Activated naive CD4-positive, alpha-beta T cell treated with anti-CD3 and anti-CD28 coated beads, Interleukin-2, amount 50 U/mL, for 24 hours (primary cell): ENCODE measurements at regions not wholly inside any gene's neighbourhood (a gene's known extent, or its start where the extent isn't known, plus 50 kb on each side); places are given as distances from the start of the nearest gene placed in this dataset.

Experiments
- H3K27ac Mint-ChIP-seq: one replicate; pipeline ENCODE4 v1.8.0; 2021; ENCODE audit warnings: mild to moderate bottlenecking, mixed read lengths
- H3K27me3 Mint-ChIP-seq: one replicate; pipeline ENCODE4 v1.8.0; 2021; ENCODE audit warnings: mixed read lengths
- H3K36me3 Mint-ChIP-seq: one replicate; pipeline ENCODE4 v1.8.0; 2021; ENCODE audit warnings: mixed read lengths
- H3K4me1 Mint-ChIP-seq: one replicate; pipeline ENCODE4 v1.8.0; 2021; ENCODE audit warnings: mixed read lengths
- H3K4me3 Mint-ChIP-seq: one replicate; pipeline ENCODE4 v1.8.0; 2021; ENCODE audit warnings: mild to moderate bottlenecking, mixed read lengths
- H3K9me3 Mint-ChIP-seq: one replicate; pipeline ENCODE4 v1.8.0; 2021; ENCODE audit warnings: mixed read lengths

DNA sequence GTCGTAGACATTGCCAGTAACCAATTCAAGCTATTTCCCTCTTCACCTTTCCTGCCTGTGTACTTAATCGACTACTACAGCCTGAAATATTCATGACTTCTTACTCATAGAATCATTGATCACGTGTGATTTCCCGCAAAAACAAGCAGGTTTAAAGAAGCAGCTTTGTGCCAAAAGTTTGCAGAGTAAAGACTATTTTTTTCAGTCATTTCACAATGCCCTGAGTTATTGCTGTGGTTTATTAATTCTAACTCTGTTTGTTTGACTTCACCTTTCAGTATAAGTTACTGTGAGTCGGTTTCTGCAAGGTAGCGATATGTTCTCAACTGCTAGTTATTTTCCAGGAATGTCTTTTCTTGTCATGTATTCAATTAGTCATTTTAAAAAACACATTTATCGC lies 995.3 kb downstream of the SORCS1 start:
- no peaks in the 10 kb centered on the region for H3K9me3 Mint-ChIP-seq
- peaks cover 3% of the 10 kb centered on the region for H3K27me3 Mint-ChIP-seq
- no peaks in the 10 kb centered on the region for H3K4me1 Mint-ChIP-seq
- no peaks in the 10 kb centered on the region for H3K36me3 Mint-ChIP-seq
- H3K4me3 Mint-ChIP-seq: no peak overlapping the region
- H3K27ac Mint-ChIP-seq: no peak overlapping the region

DNA sequence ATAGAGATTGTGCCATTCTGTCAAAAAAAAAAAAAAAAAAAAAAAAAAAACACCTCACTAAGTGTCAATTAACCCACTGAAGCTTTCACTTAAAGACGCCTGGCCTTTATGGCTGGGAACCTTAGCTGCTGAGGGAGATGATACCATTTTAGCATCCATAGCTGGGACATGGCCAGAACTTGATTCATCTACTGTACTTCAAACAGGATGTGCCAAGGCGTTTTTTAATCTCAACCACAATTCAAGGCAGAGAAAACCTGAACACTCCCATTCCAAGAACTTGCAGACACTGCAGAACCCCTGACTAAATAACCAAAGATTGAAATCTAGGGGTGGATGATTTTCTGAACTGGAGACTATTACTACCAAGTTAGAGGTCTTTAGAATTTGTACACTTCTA lies 996.6 kb downstream of the SORCS1 start:
- H3K4me3 Mint-ChIP-seq: no peak overlapping the region

DNA sequence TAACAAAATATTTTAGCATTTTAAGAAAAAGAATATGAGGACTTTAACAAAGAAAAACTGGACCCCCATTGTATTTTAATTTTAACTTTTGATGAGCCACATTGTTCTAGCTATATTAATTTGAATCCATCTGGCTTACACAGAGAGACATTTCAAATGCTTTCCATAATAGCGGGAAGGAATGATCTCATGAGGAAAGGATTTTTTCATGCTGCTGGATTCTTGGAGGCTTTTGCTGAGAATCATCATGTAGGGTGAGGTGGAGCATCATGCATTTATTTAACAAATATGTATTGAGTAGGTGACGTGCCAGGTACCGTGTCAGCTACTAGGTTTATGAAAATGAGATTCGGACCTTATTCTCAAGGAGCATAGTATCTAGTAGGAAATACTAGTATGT lies 1006.3 kb downstream of the SORCS1 start:
- Mint-ChIP-seq H3K4me1 (no peaks in the 10 kb centered on the region), H3K4me3 (no peak overlapping the region), H3K27me3 (peaks cover 4% of the 10 kb centered on the region), H3K9me3 (peaks cover 14% of the 10 kb centered on the region), H3K27ac (no peak overlapping the region), H3K36me3 (no peaks in the 10 kb centered on the region)

More for the DNA sequence above, 996.6 kb downstream of the SORCS1 start:
- no peaks in the 10 kb centered on the region for H3K4me1 Mint-ChIP-seq
- no peaks in the 10 kb centered on the region for H3K36me3 Mint-ChIP-seq
- peaks cover 2% of the 10 kb centered on the region for H3K27me3 Mint-ChIP-seq
- peaks cover 6% of the 10 kb centered on the region for H3K9me3 Mint-ChIP-seq
- H3K27ac Mint-ChIP-seq: no peak overlapping the region

DNA sequence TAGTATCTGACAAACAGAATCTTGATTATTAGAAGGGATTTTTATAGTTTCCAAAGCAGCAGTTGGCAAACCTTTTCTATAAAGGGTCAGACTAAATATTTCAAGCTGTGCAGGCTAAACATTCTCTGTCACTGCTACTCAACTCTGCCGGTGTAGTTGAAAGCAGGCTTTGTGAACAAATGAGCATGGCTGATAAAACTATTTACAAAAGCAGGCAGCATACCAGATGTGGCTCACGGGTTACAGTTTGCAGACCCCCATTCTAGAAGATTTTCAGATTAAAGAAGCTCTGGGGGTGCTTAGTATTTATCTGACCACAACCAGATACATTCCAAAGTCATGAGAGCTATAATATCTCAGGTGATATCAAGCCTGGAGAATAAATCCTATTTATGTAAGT lies 1017.5 kb downstream of the SORCS1 start:
- H3K27me3 Mint-ChIP-seq: no peaks in the 10 kb centered on the region
- H3K4me3 Mint-ChIP-seq: no peak overlapping the region
- H3K9me3 Mint-ChIP-seq: no peaks in the 10 kb centered on the region
- no peaks in the 10 kb centered on the region for H3K4me1 Mint-ChIP-seq
- no peak overlapping the region for H3K27ac Mint-ChIP-seq
- H3K36me3 Mint-ChIP-seq: no peaks in the 10 kb centered on the region

DNA sequence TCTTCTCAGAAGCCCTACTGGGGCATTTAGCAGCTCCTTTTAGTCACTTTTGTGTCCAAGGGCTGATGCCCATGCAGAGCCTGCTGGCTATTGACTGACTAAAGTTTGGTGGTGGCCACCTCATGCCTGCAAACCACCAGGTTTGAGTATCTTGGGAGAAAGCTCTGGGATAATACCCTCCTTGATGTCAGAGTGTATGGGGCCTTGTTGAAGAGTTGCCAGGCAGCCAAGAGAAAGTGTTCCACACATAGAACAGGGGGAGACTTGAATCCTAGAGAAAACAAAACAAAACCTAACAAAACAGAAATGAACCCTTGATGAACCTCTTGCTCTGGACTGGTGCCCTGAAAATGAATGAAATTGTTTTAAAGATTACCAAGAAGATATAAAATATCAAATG lies 1024.6 kb downstream of the SORCS1 start:
- Mint-ChIP-seq H3K4me1 (no peaks in the 10 kb centered on the region), H3K4me3 (no peak overlapping the region), H3K36me3 (no peaks in the 10 kb centered on the region), H3K27ac (no peak overlapping the region), H3K9me3 (no peaks in the 10 kb centered on the region), H3K27me3 (no peaks in the 10 kb centered on the region)

DNA sequence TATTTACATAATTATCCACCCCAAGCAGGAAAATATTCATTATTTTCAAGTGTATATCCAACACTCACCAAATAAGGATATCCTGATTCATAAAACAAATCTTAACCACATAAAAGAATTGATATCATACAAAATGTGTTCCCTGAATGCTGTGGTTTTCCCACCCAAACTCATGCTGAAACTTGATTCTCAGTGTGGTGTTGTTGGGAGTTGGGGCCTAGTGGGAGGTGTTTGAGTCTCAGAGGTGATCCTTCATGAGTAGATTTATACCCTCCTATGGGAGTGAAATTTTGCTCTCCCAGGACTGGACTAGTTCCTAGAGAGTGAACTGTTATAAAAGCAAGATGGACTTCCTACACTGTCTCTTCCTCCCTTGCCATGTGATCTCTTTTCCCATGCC lies 1028.3 kb downstream of the SORCS1 start:
- Mint-ChIP-seq H3K4me1 (no peaks in the 10 kb centered on the region), H3K36me3 (no peaks in the 10 kb centered on the region), H3K27ac (no peak overlapping the region), H3K4me3 (no peak overlapping the region), H3K9me3 (no peaks in the 10 kb centered on the region), H3K27me3 (no peaks in the 10 kb centered on the region)

DNA sequence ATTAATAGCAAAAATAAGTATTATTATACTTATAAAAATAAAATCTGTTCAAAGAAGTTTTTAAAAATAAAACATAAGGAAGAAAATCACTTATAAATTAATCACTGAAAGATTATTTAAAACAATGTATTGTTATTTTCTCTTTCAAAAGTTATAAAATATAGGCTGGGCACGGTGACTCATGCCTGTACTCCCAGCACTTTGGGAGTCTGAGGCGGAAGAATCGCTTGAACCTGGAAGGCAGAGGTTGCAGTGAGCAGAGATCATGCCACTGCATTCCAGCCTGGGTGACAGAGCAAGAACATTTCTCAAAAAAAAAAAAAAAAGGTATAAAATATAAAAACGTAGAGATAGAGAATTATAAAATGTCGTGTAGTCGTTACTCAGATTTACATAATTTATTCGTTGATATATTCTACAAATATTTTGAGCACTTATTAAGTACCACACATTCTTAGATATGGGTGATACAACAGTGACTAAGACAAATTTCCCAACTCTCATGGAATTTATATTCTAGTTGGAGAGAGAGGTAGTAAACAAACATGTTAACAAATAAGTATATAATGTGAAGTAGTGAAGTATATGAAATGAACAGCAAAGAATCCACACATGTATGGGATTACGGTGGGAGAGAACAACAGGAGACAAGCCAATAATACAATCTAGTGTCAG lies 1030.0 kb downstream of the SORCS1 start:
- Mint-ChIP-seq H3K9me3 (no peaks in the 10 kb centered on the region), H3K27ac (no peak overlapping the region), H3K4me3 (no peak overlapping the region), H3K36me3 (no peaks in the 10 kb centered on the region), H3K4me1 (no peaks in the 10 kb centered on the region), H3K27me3 (no peaks in the 10 kb centered on the region)

DNA sequence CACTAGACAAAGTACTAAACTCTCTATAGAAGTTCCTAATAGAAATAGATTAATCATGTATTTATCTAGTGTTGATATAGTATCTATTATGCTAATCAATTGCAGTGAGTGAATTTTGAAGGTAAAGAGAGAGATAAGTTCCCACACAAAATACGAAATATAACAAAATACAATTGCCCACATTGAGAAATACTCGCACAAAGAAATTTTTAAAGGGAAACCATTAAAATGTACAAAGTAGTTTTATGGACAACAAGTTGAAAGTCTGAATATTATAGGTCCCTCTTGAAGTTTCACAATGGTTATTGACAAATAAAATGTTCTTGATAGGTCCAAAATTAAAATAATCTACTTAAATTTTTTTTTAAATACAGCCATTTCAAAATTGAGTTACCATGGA lies 1031.1 kb downstream of the SORCS1 start:
- no peak overlapping the region for H3K27ac Mint-ChIP-seq
- no peak overlapping the region for H3K4me3 Mint-ChIP-seq
- H3K27me3 Mint-ChIP-seq: no peaks in the 10 kb centered on the region

DNA sequence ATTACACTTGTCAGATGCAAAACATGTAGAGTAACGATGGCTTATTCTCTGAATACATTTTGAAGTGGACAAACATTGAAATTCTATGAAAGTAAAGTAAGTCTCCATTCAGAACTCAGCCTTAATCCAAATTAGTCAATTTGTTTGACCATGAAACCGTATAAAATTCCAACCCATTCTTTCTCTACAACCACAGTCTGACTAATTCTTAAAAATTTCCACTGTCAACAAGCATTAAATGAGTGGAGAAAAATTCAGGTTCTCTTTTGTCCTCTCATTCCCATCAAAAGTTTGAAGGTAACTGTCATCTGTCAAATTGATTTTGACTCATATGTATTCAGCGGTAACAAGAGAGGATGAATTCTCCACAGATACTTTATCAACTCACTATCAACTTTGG lies 1031.5 kb downstream of the SORCS1 start:
- H3K9me3 Mint-ChIP-seq: no peaks in the 10 kb centered on the region
- H3K27ac Mint-ChIP-seq: no peak overlapping the region
- H3K4me3 Mint-ChIP-seq: no peak overlapping the region
- no peaks in the 10 kb centered on the region for H3K27me3 Mint-ChIP-seq
- H3K36me3 Mint-ChIP-seq: no peaks in the 10 kb centered on the region
- H3K4me1 Mint-ChIP-seq: no peaks in the 10 kb centered on the region

More for the DNA sequence above, 1031.1 kb downstream of the SORCS1 start:
- no peaks in the 10 kb centered on the region for H3K4me1 Mint-ChIP-seq
- no peaks in the 10 kb centered on the region for H3K36me3 Mint-ChIP-seq
- no peaks in the 10 kb centered on the region for H3K9me3 Mint-ChIP-seq

DNA sequence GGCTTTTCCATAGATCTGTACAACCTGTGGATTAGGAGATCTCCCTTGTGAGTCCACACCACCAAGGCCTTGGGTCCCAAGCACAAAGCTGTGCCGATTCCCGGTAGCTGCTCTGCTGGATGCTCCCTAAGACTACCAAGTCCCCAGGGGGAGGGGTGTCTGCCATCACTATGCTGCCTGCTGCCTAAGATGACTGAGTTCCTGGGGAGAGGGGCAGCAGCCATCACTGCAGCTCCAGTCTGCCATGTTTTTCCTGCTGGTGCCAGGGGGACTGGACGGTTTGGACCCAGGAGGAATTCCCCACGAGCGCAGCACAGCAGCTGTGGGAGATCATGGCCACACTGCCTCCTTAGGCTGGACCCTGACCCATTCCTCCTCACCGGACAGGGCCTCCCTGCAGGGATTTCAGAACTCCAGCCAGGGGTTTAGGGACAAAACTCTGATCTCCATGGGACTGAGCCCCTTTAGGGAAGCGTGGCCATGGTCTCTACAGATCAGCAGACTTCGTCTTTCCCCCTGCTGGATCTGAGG lies 1049.8 kb downstream of the SORCS1 start:
- Mint-ChIP-seq H3K27me3 (peaks cover 2% of the 10 kb centered on the region), H3K36me3 (no peaks in the 10 kb centered on the region), H3K27ac (no peak overlapping the region), H3K4me3 (no peak overlapping the region), H3K4me1 (no peaks in the 10 kb centered on the region), H3K9me3 (peaks cover 26% of the 10 kb centered on the region)

DNA sequence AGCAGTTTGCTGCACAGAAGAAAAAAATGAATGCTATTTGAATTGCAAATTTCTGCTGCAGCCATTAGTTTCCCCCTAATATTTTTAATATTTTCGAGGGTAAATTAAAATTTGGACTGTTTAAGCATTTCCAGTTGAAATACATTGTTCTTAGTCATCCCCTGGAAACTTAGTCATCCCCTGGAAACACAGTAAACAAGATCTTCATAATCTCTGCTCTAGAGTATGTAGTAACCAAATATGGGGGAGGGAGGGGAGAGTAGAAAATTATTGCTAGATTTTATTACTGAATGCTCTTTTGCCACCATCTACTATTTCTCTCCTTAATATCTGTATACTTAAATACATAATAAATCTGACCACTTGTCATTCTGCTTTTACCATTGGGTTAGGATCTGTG lies 1053.3 kb downstream of the SORCS1 start:
- Mint-ChIP-seq H3K27ac (no peak overlapping the region), H3K36me3 (no peaks in the 10 kb centered on the region), H3K27me3 (peaks cover 4% of the 10 kb centered on the region), H3K9me3 (peaks cover 8% of the 10 kb centered on the region), H3K4me3 (no peak overlapping the region), H3K4me1 (no peaks in the 10 kb centered on the region)

DNA sequence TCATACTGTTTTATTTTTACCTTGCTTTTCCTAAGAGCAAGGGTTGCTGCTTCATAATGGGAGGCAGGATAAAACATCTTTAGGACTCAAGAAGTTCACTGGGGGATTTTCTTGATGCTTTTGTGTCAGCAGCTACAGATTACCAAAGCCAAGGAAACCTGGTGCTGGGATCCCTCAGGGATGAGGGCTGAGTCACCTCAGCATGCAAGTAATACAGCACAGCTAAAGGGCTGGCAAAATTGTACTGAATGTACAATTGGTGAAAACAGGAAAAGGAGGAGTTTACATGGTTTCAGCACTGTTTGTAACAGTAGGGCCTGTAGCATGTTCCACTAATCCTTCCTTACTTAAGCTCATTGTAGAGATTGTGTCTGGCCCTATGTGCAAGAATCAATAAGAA lies 1056.8 kb downstream of the SORCS1 start:
- H3K27ac Mint-ChIP-seq: no peak overlapping the region
- no peaks in the 10 kb centered on the region for H3K9me3 Mint-ChIP-seq
- no peaks in the 10 kb centered on the region for H3K36me3 Mint-ChIP-seq
- H3K4me1 Mint-ChIP-seq: no peaks in the 10 kb centered on the region
- H3K4me3 Mint-ChIP-seq: no peak overlapping the region
- peaks cover 4% of the 10 kb centered on the region for H3K27me3 Mint-ChIP-seq

DNA sequence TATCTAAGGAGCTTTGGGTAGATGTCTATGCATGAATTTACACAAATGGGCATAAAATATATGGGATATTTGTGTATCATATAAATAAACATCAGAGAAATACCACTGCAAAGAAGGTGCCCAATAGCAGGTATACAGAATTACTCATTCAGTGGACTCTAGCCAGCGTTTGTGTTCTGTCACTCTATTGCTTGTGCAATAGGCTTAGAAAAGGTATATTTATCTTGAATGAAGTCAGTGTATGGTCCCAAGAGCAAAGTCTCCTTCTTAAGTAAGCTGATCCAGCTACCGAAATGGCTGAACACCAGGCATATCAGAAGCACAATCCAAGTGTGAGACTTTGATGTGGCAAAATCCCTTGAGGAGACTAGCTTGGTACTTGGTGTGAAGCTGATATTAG lies 1058.4 kb downstream of the SORCS1 start:
- H3K36me3 Mint-ChIP-seq: no peaks in the 10 kb centered on the region
- H3K4me1 Mint-ChIP-seq: no peaks in the 10 kb centered on the region
- H3K27me3 Mint-ChIP-seq: peaks cover 4% of the 10 kb centered on the region
- H3K9me3 Mint-ChIP-seq: no peaks in the 10 kb centered on the region
- no peak overlapping the region for H3K27ac Mint-ChIP-seq
- H3K4me3 Mint-ChIP-seq: no peak overlapping the region

DNA sequence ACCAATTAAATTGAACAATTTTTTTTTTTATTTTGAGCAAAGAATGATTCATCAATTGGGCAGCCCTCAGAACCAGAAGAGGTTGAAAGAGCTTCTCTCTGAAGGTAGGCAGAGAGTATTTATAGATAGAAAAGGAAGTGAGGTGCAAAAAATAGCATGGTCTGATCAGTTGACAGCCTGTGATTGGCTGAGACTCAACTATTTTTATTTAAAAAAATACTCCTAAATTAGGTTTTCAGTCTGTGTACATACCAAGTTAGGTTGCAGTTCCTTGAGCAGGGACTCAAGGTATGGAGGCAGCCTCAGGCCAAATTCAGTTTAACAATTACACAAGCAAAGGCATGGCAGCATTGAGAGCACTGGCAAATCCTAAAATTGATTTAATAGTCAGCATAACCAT lies 1074.7 kb downstream of the SORCS1 start:
- Mint-ChIP-seq H3K4me3 (no peak overlapping the region), H3K9me3 (no peaks in the 10 kb centered on the region), H3K4me1 (no peaks in the 10 kb centered on the region), H3K27ac (no peak overlapping the region), H3K27me3 (no peaks in the 10 kb centered on the region), H3K36me3 (no peaks in the 10 kb centered on the region)

DNA sequence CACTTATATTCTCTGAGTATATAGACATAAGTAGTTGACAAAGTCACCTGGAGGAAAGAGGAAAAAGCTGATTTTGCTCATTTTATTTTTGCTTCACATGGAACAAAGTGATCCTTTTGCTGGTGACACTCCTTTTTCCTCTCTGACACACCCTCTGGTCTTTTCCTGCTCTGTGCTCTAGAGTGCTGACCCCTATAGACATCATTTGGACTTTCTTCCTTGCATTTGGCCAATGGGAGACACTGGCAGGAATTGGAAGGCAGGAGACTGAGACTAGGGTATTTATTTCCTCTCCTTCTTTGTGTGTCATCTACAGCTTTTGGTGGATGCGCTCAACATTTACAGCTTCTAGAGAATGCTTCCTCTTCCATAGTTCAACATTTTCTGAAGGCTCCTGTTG lies 1078.1 kb downstream of the SORCS1 start:
- H3K4me3 Mint-ChIP-seq: no peak overlapping the region
- H3K27me3 Mint-ChIP-seq: no peaks in the 10 kb centered on the region
- H3K27ac Mint-ChIP-seq: no peak overlapping the region
- no peaks in the 10 kb centered on the region for H3K4me1 Mint-ChIP-seq
- no peaks in the 10 kb centered on the region for H3K36me3 Mint-ChIP-seq
- no peaks in the 10 kb centered on the region for H3K9me3 Mint-ChIP-seq

DNA sequence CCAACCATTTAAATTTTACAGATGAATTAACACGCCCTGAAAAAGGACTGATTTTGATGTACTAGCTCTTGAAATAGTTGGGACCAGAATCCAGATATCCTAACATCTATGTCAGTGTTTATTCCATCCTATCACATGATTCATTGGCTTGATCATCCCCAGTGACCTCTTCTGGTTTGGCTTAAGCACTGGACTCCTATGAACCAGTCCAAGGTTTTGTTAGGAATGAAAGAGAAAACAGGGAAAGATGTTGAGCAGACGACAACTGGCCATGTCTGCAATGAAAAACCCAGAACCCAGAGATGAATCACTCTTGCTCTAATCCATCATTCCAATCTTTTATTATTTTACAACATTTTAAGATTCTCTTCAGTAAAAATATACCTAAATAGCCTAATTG lies 1080.9 kb downstream of the SORCS1 start:
- Mint-ChIP-seq H3K27me3 (no peaks in the 10 kb centered on the region), H3K27ac (no peak overlapping the region), H3K4me1 (no peaks in the 10 kb centered on the region), H3K36me3 (no peaks in the 10 kb centered on the region), H3K9me3 (no peaks in the 10 kb centered on the region), H3K4me3 (no peak overlapping the region)

DNA sequence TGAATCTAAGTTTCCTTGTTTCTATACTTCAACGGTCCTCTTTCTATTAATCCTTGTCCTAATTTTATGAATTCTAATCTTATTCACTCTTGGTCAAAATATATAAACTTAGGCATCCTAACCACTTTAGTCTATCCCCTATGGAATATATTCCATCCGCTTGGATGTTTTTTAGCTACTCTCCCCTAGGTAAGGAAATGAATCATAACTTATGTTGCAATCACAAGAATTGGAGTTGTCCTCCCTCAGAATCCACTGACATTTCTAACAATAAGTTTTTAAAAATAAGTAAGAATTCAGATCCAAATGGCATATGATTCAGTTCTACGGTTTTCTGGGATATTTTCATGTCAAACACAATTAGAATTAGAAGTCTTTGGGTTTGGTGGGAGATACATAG lies 1081.6 kb downstream of the SORCS1 start:
- Mint-ChIP-seq H3K36me3 (no peaks in the 10 kb centered on the region), H3K4me3 (no peak overlapping the region), H3K27ac (no peak overlapping the region), H3K9me3 (no peaks in the 10 kb centered on the region), H3K4me1 (no peaks in the 10 kb centered on the region), H3K27me3 (no peaks in the 10 kb centered on the region)
